ENCODE measurements at regions not wholly inside any gene's neighbourhood (a gene's known extent, or its start where the extent isn't known, plus 50 kb on each side); places are given as distances from the start of the nearest gene placed in this dataset.

- BruUV-seq (replicated peaks) = no TSS peak
- CTCF ChIA-PET (ENCODE audit: low intra/inter-chr PET ratio) = no interaction called here
Measured at GRCh38 chr4:129603241-129603931, 507.4 kb downstream of the C4orf33 start.

More at GRCh38 chr4:129603241-129603931, 507.4 kb downstream of the C4orf33 start:
- POLR2A ChIA-PET = no interaction called here
- no peaks in the 10 kb centered on the region; the same call in 1 of the 2 replicates for H3K9me3 ChIP-seq (replicated peaks; ENCODE audit: control insufficient read depth, insufficient read depth, low read depth, low read length)
- no peaks in the 10 kb centered on the region for H3K27me3 ChIP-seq (ENCODE audit: control insufficient read depth in 2 of 2, insufficient read depth in 2 of 2, low read length in 2 of 2)
- no peak overlapping the region for H3K27ac ChIP-seq (ENCODE audit: extremely low read depth, low read depth, low read length)
- no peak for FAIRE-seq
- no peaks in the 10 kb centered on the region for H4K20me1 ChIP-seq (replicated peaks; ENCODE audit: control insufficient read depth, insufficient read depth, low read length)
- no peak overlapping the region for H3K4me2 ChIP-seq (ENCODE audit: insufficient read depth, low read length)
- in situ Hi-C loops (cut with MboI) = no loop called here
- intact Hi-C loops (cut with micrococcal nuclease) = no loop called here
- no peak for ATAC-seq
- H3K36me3 ChIP-seq (ENCODE audit: control insufficient read depth, insufficient read depth, low read length) = no peaks in the 10 kb centered on the region
- no peak overlapping the region for H3K9ac ChIP-seq (ENCODE audit: insufficient read depth in 1 of 2, low read depth in 2 of 2, low read length in 2 of 2)
- no peak overlapping the region for H2AFZ ChIP-seq (ENCODE audit: low read depth, low read length)
- TF ChIP-seq NBN (IDR thresholded peaks at IDR 0.05; ENCODE audit: low read depth) = no peak
- TF ChIP-seq CBFA2T3 (IDR thresholded peaks at IDR 0.05) = no peak
- no peak for TF ChIP-seq PYGO2 (tag; IDR thresholded peaks at IDR 0.05)
- no peak for TF ChIP-seq JUNB (CRISPR knock-in tag; conservative IDR thresholded peaks at IDR 0.05)
- TF ChIP-seq POLR2AphosphoS2 (IDR thresholded peaks at IDR 0.05; ENCODE audit: low read length) = no peak
- TF ChIP-seq TBL1XR1 (IDR thresholded peaks at IDR 0.05; ENCODE audit: low read length in 2 of 2) = no peak
- no peak for TF ChIP-seq CREB1 (IDR thresholded peaks at IDR 0.05)
- no peak for TF ChIP-seq CREB1 (CRISPR knock-in tag; IDR thresholded peaks at IDR 0.05)
- TF ChIP-seq KDM4B (IDR thresholded peaks at IDR 0.05; ENCODE audit: borderline replicate concordance in 2 of 2, low read depth in 1 of 2) = no peak
- no peak for TF ChIP-seq THRA (IDR thresholded peaks at IDR 0.05)
- TF ChIP-seq ZNF347 (CRISPR knock-in tag; IDR thresholded peaks at IDR 0.05; ENCODE audit: low read depth) = no peak
- TF ChIP-seq, protein P1, sequence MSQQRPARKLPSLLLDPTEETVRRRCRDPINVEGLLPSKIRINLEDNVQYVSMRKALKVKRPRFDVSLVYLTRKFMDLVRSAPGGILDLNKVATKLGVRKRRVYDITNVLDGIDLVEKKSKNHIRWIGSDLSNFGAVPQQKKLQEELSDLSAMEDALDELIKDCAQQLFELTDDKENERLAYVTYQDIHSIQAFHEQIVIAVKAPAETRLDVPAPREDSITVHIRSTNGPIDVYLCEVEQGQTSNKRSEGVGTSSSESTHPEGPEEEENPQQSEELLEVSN (IDR thresholded peaks at IDR 0.05; ENCODE audit: borderline replicate concordance in 1 of 2, extremely low read depth in 1 of 2, insufficient read depth in 1 of 2, insufficient read length in 1 of 2, low read depth in 1 of 2, low read length in 1 of 2, poor library complexity in 1 of 2, severe bottlenecking in 1 of 2) = no peak
- TF ChIP-seq ZNF561 (CRISPR knock-in tag; conservative IDR thresholded peaks at IDR 0.05) = no peak
- no peak for TF ChIP-seq ETV1 (tag; conservative IDR thresholded peaks at IDR 0.05; ENCODE audit: low read depth)
- no peak for TF ChIP-seq ETV5 (CRISPR knock-in tag; IDR thresholded peaks at IDR 0.05; ENCODE audit: low read depth)
- TF ChIP-seq ATF1 (CRISPR knock-in tag; IDR thresholded peaks at IDR 0.05) = no peak
- TF ChIP-seq ATF1 (tag; IDR thresholded peaks at IDR 0.05) = no peak
- TF ChIP-seq SAFB (IDR thresholded peaks at IDR 0.05; ENCODE audit: borderline replicate concordance, low read depth, low read length) = no peak
- TF ChIP-seq ZEB2 (IDR thresholded peaks at IDR 0.05) = no peak
- TF ChIP-seq NFIC (IDR thresholded peaks at IDR 0.05) = no peak
- no peaks in the 10 kb centered on the region for H3K9me1 ChIP-seq (ENCODE audit: control insufficient read depth, insufficient read depth, low read length)
- H3K4me1 ChIP-seq (replicated peaks in 1 of 2; ENCODE audit: control insufficient read depth in 2 of 2, insufficient read depth in 2 of 2, low read length in 2 of 2) = no peaks in the 10 kb centered on the region
- no peaks in the 10 kb centered on the region for H3K79me2 ChIP-seq (ENCODE audit: control insufficient read depth, insufficient read depth, low read length)
- no peak for DNase-seq (ENCODE audit: extremely low read depth in 1 of 4, low spot score in 3 of 4)
- WGBS (ENCODE audit: insufficient coverage, low coverage, missing lambda C conversion rate) = 0% methylated on average over 4 of the region's 4 CpGs
- H3K4me3 ChIP-seq = no peak overlapping the region
